Testis (tissue), 2 donors: ENCODE measurements at regions not wholly inside any gene's neighbourhood (a gene's known extent, or its start where the extent isn't known, plus 50 kb on each side); places are given as distances from the start of the nearest gene placed in this dataset.

Experiments used
- CTCF ChIP-seq, 3 experiments: fragments of 450-650 bp in 2 of 3; fragments of 200-600 bp in 1 of 3; sonication (generic) in 1 of 3; IDR thresholded peaks; one replicate each; pipeline ENCODE4 v1.5.1; 2016 to 2019; ENCODE audit warnings: antibody characterized with exemption in 3 of 3, mild to moderate bottlenecking in 2 of 3, moderate library complexity in 1 of 3
- POLR2A ChIP-seq: fragments of 450-650 bp; IDR thresholded peaks from one replicate; pipeline ENCODE4 v1.6.1; 2017; ENCODE audit warnings: antibody characterized with exemption, mild to moderate bottlenecking, moderate library complexity

- TF ChIP-seq CTCF (IDR thresholded peaks at IDR 0.05): no peak
- TF ChIP-seq POLR2A: no peak
Observed at GRCh38 chr12:105616971-105617540, 286.6 kb downstream of the C12orf75 start.
